OCI-LY7 (cell line): ENCODE measurements at regions not wholly inside any gene's neighbourhood (a gene's known extent, or its start where the extent isn't known, plus 50 kb on each side); places are given as distances from the start of the nearest gene placed in this dataset.

Experiments used
- BruUV-seq: library from RNA; stranded (reverse); fragments of 400-500 nt; replicated peaks from 2 replicates; lab custom pipeline; 2021; lab: Mats Ljungman, UMichigan
- CTCF ChIA-PET: fragments of 300-600 bp; sonication (Branson Sonifier 250); formaldehyde crosslinking; loops from one replicate; lab custom pipeline; 2022; ENCODE audit warnings: antibody characterized with exemption; ENCODE audit not compliant: unreplicated experiment; lab: Charles Lee
- POLR2A ChIA-PET: fragments of 300-600 bp; sonication (Branson Sonifier 250); formaldehyde crosslinking; loops from one replicate; lab custom pipeline; 2022; ENCODE audit warnings: antibody characterized with exemption; lab: Charles Lee
- DNase-seq: peaks from one replicate; pipeline ENCODE4 v3.0.0-alpha.2; 2015; ENCODE audit warnings: low spot score
- H2AFZ ChIP-seq: fragments of 200-600 bp; sonication (generic), shearing (Covaris generic); 2 replicates; pipeline ENCODE4 v1.6.1; 2014; ENCODE audit warnings: mild to moderate bottlenecking, antibody characterized with exemption, low read length, moderate library complexity
- H3K27ac ChIP-seq: fragments of 200-600 bp; sonication (generic); 2 replicates; pipeline ENCODE4 v1.5.1; 2014; ENCODE audit warnings: mixed run types, low read depth, mild to moderate bottlenecking, moderate library complexity, low read length, inconsistent platforms; ENCODE audit not compliant: poor library complexity, severe bottlenecking
- H3K36me3 ChIP-seq: fragments of 200-600 bp; sonication (generic); 2 replicates; pipeline ENCODE4 v1.6.1; 2014; ENCODE audit warnings: mild to moderate bottlenecking, antibody characterized with exemption, low read length, moderate library complexity, mixed read lengths; ENCODE audit not compliant: insufficient read depth
- H3K4me1 ChIP-seq: fragments of 200-600 bp; sonication (generic); 2 replicates; pipeline ENCODE4 v1.5.1; 2014; ENCODE audit warnings: mild to moderate bottlenecking, low read length; ENCODE audit not compliant: insufficient read depth, poor library complexity, severe bottlenecking
- H3K4me2 ChIP-seq: fragments of 200-600 bp; sonication (generic); 2 replicates; pipeline ENCODE4 v1.6.1; 2014; ENCODE audit warnings: mild to moderate bottlenecking, low read length
- H3K4me3 ChIP-seq: fragments of 200-600 bp; sonication (generic); 2 replicates; pipeline ENCODE4 v1.5.1; 2014; ENCODE audit warnings: mild to moderate bottlenecking, low read depth, low read length; ENCODE audit not compliant: poor library complexity, severe bottlenecking
- H3K79me2 ChIP-seq: fragments of 200-600 bp; sonication (generic); 2 replicates; pipeline ENCODE4 v1.6.1; 2016; ENCODE audit warnings: low read depth, mild to moderate bottlenecking, low read length, moderate library complexity, mixed read lengths; ENCODE audit not compliant: insufficient read depth
- H3K9me2 ChIP-seq: fragments of 200-600 bp; sonication (generic); 2 replicates; pipeline ENCODE4 v1.6.1; 2016; ENCODE audit warnings: mild to moderate bottlenecking, low read length, mixed read lengths; ENCODE audit not compliant: insufficient read depth
- H3K9me3 ChIP-seq: fragments of 200-600 bp; sonication (generic); 2 replicates; pipeline ENCODE4 v1.6.1; 2014; ENCODE audit warnings: mild to moderate bottlenecking, mixed run types, low read length, mixed read lengths
- H4K20me1 ChIP-seq: fragments of 200-600 bp; sonication (generic); 2 replicates; pipeline ENCODE4 v1.6.1; 2014; ENCODE audit warnings: mild to moderate bottlenecking, antibody characterized with exemption, low read length, moderate library complexity, mixed read lengths; ENCODE audit not compliant: insufficient read depth
- CTCF ChIP-seq: fragments of 200-600 bp; sonication (generic); conservative IDR thresholded peaks from 2 replicates; pipeline ENCODE4 v1.5.1; 2014; ENCODE audit warnings: mild to moderate bottlenecking, antibody characterized with exemption, low read length, moderate library complexity, mixed read lengths
- EZH2phosphoT487 ChIP-seq: fragments of 200-600 bp; sonication (generic); IDR thresholded peaks from 2 replicates; pipeline ENCODE4 v1.6.1; 2018; ENCODE audit warnings: low read depth, borderline replicate concordance, mild to moderate bottlenecking, mixed run types, antibody characterized with exemption, low read length, moderate library complexity, mixed read lengths
- intact Hi-C: fragments of 100-400 bp; cut with micrococcal nuclease; formaldehyde crosslinking; loops from one replicate; pipeline ENCODE4 v1.10.0; 2022; ENCODE audit not compliant: unreplicated experiment

- no TSS peak for BruUV-seq
- H3K36me3 ChIP-seq: no peaks in the 10 kb centered on the region
- no peaks in the 10 kb centered on the region for H4K20me1 ChIP-seq
- CTCF ChIA-PET: no interaction called here
- DNase-seq: no peak
- no peak overlapping the region for H3K27ac ChIP-seq
- no peak overlapping the region for H3K4me3 ChIP-seq
- no peaks in the 10 kb centered on the region for H3K9me2 ChIP-seq
- H3K79me2 ChIP-seq: no peaks in the 10 kb centered on the region
- H2AFZ ChIP-seq: no peak overlapping the region
- H3K4me2 ChIP-seq: no peak overlapping the region
- no peaks in the 10 kb centered on the region for H3K4me1 ChIP-seq
- intact Hi-C loops: no loop called here
- POLR2A ChIA-PET: no interaction called here
- no peaks in the 10 kb centered on the region for H3K9me3 ChIP-seq
- TF ChIP-seq CTCF (no peak), EZH2phosphoT487 (no peak)
Measured at GRCh38 chr4:14564281-14564680, 438.0 kb upstream of the CPEB2 start.

- no peaks in the 10 kb centered on the region for H3K79me2 ChIP-seq
- DNase-seq: no peak
- no peaks in the 10 kb centered on the region for H4K20me1 ChIP-seq
- H2AFZ ChIP-seq: no peak overlapping the region
- no peak overlapping the region for H3K4me3 ChIP-seq
- ChIA-PET CTCF (no interaction called here), POLR2A (no interaction called here)
- H3K36me3 ChIP-seq: no peaks in the 10 kb centered on the region
- no peak overlapping the region for H3K4me2 ChIP-seq
- no peaks in the 10 kb centered on the region for H3K9me2 ChIP-seq
- TF ChIP-seq CTCF (no peak), EZH2phosphoT487 (no peak)
- H3K9me3 ChIP-seq: no peaks in the 10 kb centered on the region
- BruUV-seq: no TSS peak
- H3K4me1 ChIP-seq: no peaks in the 10 kb centered on the region
- intact Hi-C loops: no loop called here
- no peak overlapping the region for H3K27ac ChIP-seq
Measured at GRCh38 chr4:14566518-14566917, 435.8 kb upstream of the CPEB2 start.

GRCh38 chr4:14568351-14568750 lies 433.9 kb upstream of the CPEB2 start:
- H4K20me1 ChIP-seq: no peaks in the 10 kb centered on the region
- no peaks in the 10 kb centered on the region for H3K9me2 ChIP-seq
- no peak overlapping the region for H3K4me2 ChIP-seq
- DNase-seq: no peak
- no TSS peak for BruUV-seq
- TF ChIP-seq EZH2phosphoT487: no peak
- no peak for TF ChIP-seq CTCF
- no peak overlapping the region for H3K27ac ChIP-seq
- intact Hi-C loops: no loop called here
- no peaks in the 10 kb centered on the region for H3K9me3 ChIP-seq
- H3K4me3 ChIP-seq: no peak overlapping the region
- H3K79me2 ChIP-seq: no peaks in the 10 kb centered on the region
- H2AFZ ChIP-seq: no peak overlapping the region
- no peaks in the 10 kb centered on the region for H3K4me1 ChIP-seq
- H3K36me3 ChIP-seq: no peaks in the 10 kb centered on the region
- ChIA-PET CTCF (no interaction called here), POLR2A (no interaction called here)
